HG02571 (cell line): ENCODE measurements at regions not wholly inside any gene's neighbourhood (a gene's known extent, or its start where the extent isn't known, plus 50 kb on each side); places are given as distances from the start of the nearest gene placed in this dataset.

Experiments used
- ATAC-seq: cut with Tn5 transposase; IDR thresholded peaks from one replicate; pipeline ENCODE4 v1.9.1; 2021; ENCODE audit warnings: mild to moderate bottlenecking, moderate library complexity; ENCODE audit not compliant: unreplicated experiment

GRCh38 chr6:102549221-102549874, 1155.8 kb downstream of the GRIK2 start:
- no peak for ATAC-seq

- ATAC-seq = no peak
Observed at GRCh38 chr6:102525336-102525735, 1131.8 kb downstream of the GRIK2 start.

- ATAC-seq = no peak
Observed at GRCh38 chr6:102520966-102521365, 1127.5 kb downstream of the GRIK2 start.

- ATAC-seq = no peak
Observed at GRCh38 chr6:102517506-102517905, 1124.0 kb downstream of the GRIK2 start.

- no peak for ATAC-seq
Observed at GRCh38 chr6:102501615-102502014, 1108.1 kb downstream of the GRIK2 start.

GRCh38 chr6:102494808-102495207, 1101.3 kb downstream of the GRIK2 start:
- no peak for ATAC-seq

- ATAC-seq = no peak
Observed at GRCh38 chr6:102493485-102493884, 1100.0 kb downstream of the GRIK2 start.

GRCh38 chr6:102488729-102489128, 1095.2 kb downstream of the GRIK2 start:
- ATAC-seq = no peak

- ATAC-seq = no peak
Observed at GRCh38 chr6:102485480-102485879, 1092.0 kb downstream of the GRIK2 start.

- ATAC-seq = no peak
Observed at GRCh38 chr6:102474041-102474807, 1080.7 kb downstream of the GRIK2 start.

- ATAC-seq = no peak
Observed at GRCh38 chr6:102458990-102459389, 1065.5 kb downstream of the GRIK2 start.

- ATAC-seq = no peak
Observed at GRCh38 chr6:102438171-102438570, 1044.7 kb downstream of the GRIK2 start.

- no peak for ATAC-seq
Observed at GRCh38 chr6:102417368-102417998, 1024.0 kb downstream of the GRIK2 start.

GRCh38 chr6:102415891-102416290, 1022.4 kb downstream of the GRIK2 start:
- ATAC-seq = no peak

- ATAC-seq = no peak
Observed at GRCh38 chr6:102411796-102412195, 1018.3 kb downstream of the GRIK2 start.

- no peak for ATAC-seq
Observed at GRCh38 chr6:102407886-102408741, 1014.6 kb downstream of the GRIK2 start.

GRCh38 chr6:102405860-102406259, 1012.4 kb downstream of the GRIK2 start:
- ATAC-seq = no peak

- no peak for ATAC-seq
Observed at GRCh38 chr6:102402635-102403329, 1009.3 kb downstream of the GRIK2 start.

- no peak for ATAC-seq
Observed at GRCh38 chr6:102398788-102399390, 1005.4 kb downstream of the GRIK2 start.

- ATAC-seq = no peak
Observed at GRCh38 chr6:102390541-102390940, 997.0 kb downstream of the GRIK2 start.
